ENCODE measurements at regions not wholly inside any gene's neighbourhood (a gene's known extent, or its start where the extent isn't known, plus 50 kb on each side); places are given as distances from the start of the nearest gene placed in this dataset.
A peak's percentile ranks its signal among the peaks of the same experiment; 100 is the strongest.

GRCh38 chr12:118544569-118544968 is 168.2 kb downstream of the SUDS3 start (continued):
- TF ChIP-seq CREB3L1 (IDR thresholded peaks at IDR 0.05; ENCODE audit: borderline replicate concordance, low read depth): no peak
- no peak for TF ChIP-seq SIN3A (IDR thresholded peaks at IDR 0.05; ENCODE audit: borderline replicate concordance in 2 of 2, control insufficient read depth in 1 of 2, low read depth in 2 of 2, low read length in 2 of 2)
- TF ChIP-seq ATF1 (CRISPR knock-in tag; IDR thresholded peaks at IDR 0.05): no peak
- no peak for TF ChIP-seq ATF1 (tag; IDR thresholded peaks at IDR 0.05)
- no peak for TF ChIP-seq EP400 (IDR thresholded peaks at IDR 0.05)
- TF ChIP-seq ATF6 (CRISPR knock-in tag; IDR thresholded peaks at IDR 0.05): no peak
- no peak for TF ChIP-seq ZSCAN29 (IDR thresholded peaks at IDR 0.05)
- TF ChIP-seq HDGF (IDR thresholded peaks at IDR 0.05): no peak
- no peak for TF ChIP-seq TRIM25 (IDR thresholded peaks at IDR 0.05; ENCODE audit: borderline replicate concordance)
- TF ChIP-seq NFATC3 (IDR thresholded peaks at IDR 0.05): no peak
- TF ChIP-seq ATF3 (IDR thresholded peaks at IDR 0.05): peak; percentile 54
- no peak for TF ChIP-seq ATF3 (CRISPR knock-in tag; conservative IDR thresholded peaks at IDR 0.05)
- TF ChIP-seq ZNF592 (IDR thresholded peaks at IDR 0.05): no peak
- TF ChIP-seq ZFP1 (CRISPR knock-in tag; IDR thresholded peaks at IDR 0.05): no peak
- TF ChIP-seq NR2C2 (CRISPR knock-in tag; IDR thresholded peaks at IDR 0.05): no peak
- TF ChIP-seq NR2C2 (tag; IDR thresholded peaks at IDR 0.05): peak; percentile 75
- TF ChIP-seq HES1 (IDR thresholded peaks at IDR 0.05; ENCODE audit: low read depth): no peak
- TF ChIP-seq EHMT2 (IDR thresholded peaks at IDR 0.05): peak; percentile 31; the same call in 1 of the 2 replicates
- TF ChIP-seq ZNF511 (CRISPR knock-in tag; IDR thresholded peaks at IDR 0.05): no peak
